ENCODE measurements at regions not wholly inside any gene's neighbourhood (a gene's known extent, or its start where the extent isn't known, plus 50 kb on each side); places are given as distances from the start of the nearest gene placed in this dataset.

DNA sequence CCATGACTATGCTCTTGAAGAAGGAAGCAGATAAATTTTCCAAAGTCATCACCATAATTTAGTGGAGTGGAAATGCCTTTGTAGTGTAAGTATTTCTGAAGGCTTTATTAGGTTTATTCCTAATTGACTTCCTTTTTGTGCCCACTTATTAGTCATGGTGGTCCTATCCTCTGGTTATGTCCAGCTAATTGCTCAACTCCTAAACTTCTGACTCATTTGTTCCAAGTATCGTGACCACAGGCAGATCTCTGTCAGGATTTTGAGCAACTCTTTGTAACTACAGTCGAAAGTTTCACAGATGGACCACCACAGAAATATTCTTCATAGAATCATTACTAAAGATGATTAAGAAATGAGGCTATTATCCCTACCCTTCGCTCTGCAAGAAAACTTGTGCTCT, 315.6 kb upstream of the PTCHD4 start:
- TF ChIP-seq, protein P1, sequence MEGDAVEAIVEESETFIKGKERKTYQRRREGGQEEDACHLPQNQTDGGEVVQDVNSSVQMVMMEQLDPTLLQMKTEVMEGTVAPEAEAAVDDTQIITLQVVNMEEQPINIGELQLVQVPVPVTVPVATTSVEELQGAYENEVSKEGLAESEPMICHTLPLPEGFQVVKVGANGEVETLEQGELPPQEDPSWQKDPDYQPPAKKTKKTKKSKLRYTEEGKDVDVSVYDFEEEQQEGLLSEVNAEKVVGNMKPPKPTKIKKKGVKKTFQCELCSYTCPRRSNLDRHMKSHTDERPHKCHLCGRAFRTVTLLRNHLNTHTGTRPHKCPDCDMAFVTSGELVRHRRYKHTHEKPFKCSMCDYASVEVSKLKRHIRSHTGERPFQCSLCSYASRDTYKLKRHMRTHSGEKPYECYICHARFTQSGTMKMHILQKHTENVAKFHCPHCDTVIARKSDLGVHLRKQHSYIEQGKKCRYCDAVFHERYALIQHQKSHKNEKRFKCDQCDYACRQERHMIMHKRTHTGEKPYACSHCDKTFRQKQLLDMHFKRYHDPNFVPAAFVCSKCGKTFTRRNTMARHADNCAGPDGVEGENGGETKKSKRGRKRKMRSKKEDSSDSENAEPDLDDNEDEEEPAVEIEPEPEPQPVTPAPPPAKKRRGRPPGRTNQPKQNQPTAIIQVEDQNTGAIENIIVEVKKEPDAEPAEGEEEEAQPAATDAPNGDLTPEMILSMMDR (IDR thresholded peaks at IDR 0.05; ENCODE audit: low read depth, low read length): no peak
- TF ChIP-seq POLR2A (IDR thresholded peaks at IDR 0.05; ENCODE audit: extremely low read depth, insufficient read length): no peak
- TF ChIP-seq MYC (IDR thresholded peaks at IDR 0.05; ENCODE audit: low read depth, low read length): no peak
- TF ChIP-seq, protein P2, sequence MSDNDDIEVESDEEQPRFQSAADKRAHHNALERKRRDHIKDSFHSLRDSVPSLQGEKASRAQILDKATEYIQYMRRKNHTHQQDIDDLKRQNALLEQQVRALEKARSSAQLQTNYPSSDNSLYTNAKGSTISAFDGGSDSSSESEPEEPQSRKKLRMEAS (IDR thresholded peaks at IDR 0.05; ENCODE audit: low read depth, low read length): no peak

All from NB4 (cell line).